ENCODE measurements at regions not wholly inside any gene's neighbourhood (a gene's known extent, or its start where the extent isn't known, plus 50 kb on each side); places are given as distances from the start of the nearest gene placed in this dataset.

DNA sequence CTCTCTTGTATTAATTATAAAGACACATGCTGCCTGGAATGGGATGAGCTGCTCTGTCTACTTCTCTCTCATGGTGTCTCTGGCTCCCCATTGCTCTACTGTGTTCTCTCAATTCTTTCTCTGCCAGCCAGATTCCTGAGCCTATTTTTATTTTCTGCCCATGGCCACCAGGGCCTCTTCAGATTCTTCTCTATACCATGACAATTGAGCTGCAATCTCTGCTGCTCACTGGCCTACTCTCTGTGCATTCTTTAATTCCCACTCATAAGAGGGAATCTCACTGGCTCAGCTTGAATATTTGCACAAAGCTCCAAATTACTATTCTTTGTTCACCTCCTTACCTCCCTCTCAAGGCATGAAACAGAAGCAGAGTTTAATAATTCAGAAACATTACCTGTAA lies 161.4 kb upstream of the GULP1 start:
- TF ChIP-seq POLR2AphosphoS5 (IDR thresholded peaks at IDR 0.05; ENCODE audit: borderline replicate concordance, low read depth, low read length) = no peak
- TF ChIP-seq EZH2 (IDR thresholded peaks at IDR 0.05) = no peak
